GM12878 (cell line): ENCODE measurements at regions not wholly inside any gene's neighbourhood (a gene's known extent, or its start where the extent isn't known, plus 50 kb on each side); places are given as distances from the start of the nearest gene placed in this dataset.

Experiments
- ATAC-seq: fragments of 200-7000 bp; cut with Tn5 transposase; 3 replicates; pipeline ENCODE4 v1.9.1; 2020; ENCODE audit warnings: mild to moderate bottlenecking, moderate library complexity
- BruUV-seq: library from RNA; stranded (reverse); fragments of 400-500 nt; replicated peaks from 2 replicates; lab custom pipeline; 2021; lab: Mats Ljungman, UMichigan
- CTCF ChIA-PET: fragments of 300-600 bp; sonication (Branson Sonifier 250); formaldehyde crosslinking; extraction: SDS; loops from one replicate; lab custom pipeline; 2021; ENCODE audit warnings: inconsistent platforms; lab: Yijun Ruan, JAX
- POLR2A ChIA-PET: fragments of 350-600 bp; formaldehyde crosslinking; extraction: SDS; loops from one replicate; lab custom pipeline; 2021; ENCODE audit warnings: inconsistent platforms; lab: Charles Lee
- RAD21 ChIA-PET: fragments of 300-600 bp; sonication (Branson Sonifier 250); formaldehyde crosslinking; loops from one replicate; lab custom pipeline; 2023; ENCODE audit warnings: antibody characterized with exemption; ENCODE audit not compliant: unreplicated experiment; lab: Charles Lee
- SMC1A ChIA-PET: fragments of 300-600 bp; sonication (Branson Sonifier 250); formaldehyde crosslinking; loops from one replicate; lab custom pipeline; 2023; ENCODE audit not compliant: unreplicated experiment, uncharacterized antibody; lab: Charles Lee
- DNase-seq: peaks from one replicate; pipeline ENCODE4 v3.0.0-alpha.2; 2011; ENCODE audit warnings: low read depth, low spot score
- FAIRE-seq: peaks from 3 replicates; lab custom pipeline; 2011; peaks lifted over from hg19 to GRCh38; lab: Jason Lieb, UNC
- H2AFZ ChIP-seq: 2 replicates; pipeline ENCODE4 v1.6.0; 2011; ENCODE audit warnings: low read depth, low read length, control low read depth; ENCODE audit not compliant: control insufficient read depth
- H3K27ac ChIP-seq: 2 replicates; pipeline ENCODE4 v1.5.1; 2011; ENCODE audit warnings: control low read depth; ENCODE audit not compliant: control insufficient read depth, insufficient read depth
- H3K27me3 ChIP-seq, 2 experiments: replicated peaks in 1 of 2; 2 replicates each; pipeline versions ENCODE4 v1.6.0 to v1.6.1; 2011; ENCODE audit warnings: low read length in 1 of 2; ENCODE audit not compliant: control insufficient read depth in 2 of 2, insufficient read depth in 2 of 2
- H3K36me3 ChIP-seq, 2 experiments: 2 replicates each; pipeline ENCODE4 v1.5.1; 2011; ENCODE audit warnings: low read length in 1 of 2; ENCODE audit not compliant: control insufficient read depth in 2 of 2, insufficient read depth in 2 of 2
- H3K4me1 ChIP-seq: 2 replicates; pipeline ENCODE4 v1.6.1; 2011; ENCODE audit warnings: mild to moderate bottlenecking, low read length, moderate library complexity, mixed read lengths; ENCODE audit not compliant: control insufficient read depth, insufficient read depth
- H3K4me2 ChIP-seq: 2 replicates; pipeline ENCODE4 v1.6.0; 2011; ENCODE audit warnings: control low read depth; ENCODE audit not compliant: control insufficient read depth, insufficient read depth
- H3K4me3 ChIP-seq: fragments of 200-600 bp; sonication (generic); 2 replicates; pipeline ENCODE4 v1.5.1; 2016
- H3K79me2 ChIP-seq: 2 replicates; pipeline ENCODE4 v1.6.0; 2011; ENCODE audit warnings: low read length; ENCODE audit not compliant: control insufficient read depth, insufficient read depth
- H3K9ac ChIP-seq: 2 replicates; pipeline ENCODE4 v1.8.0; 2011; ENCODE audit warnings: low read length, control low read depth, mixed read lengths; ENCODE audit not compliant: control insufficient read depth, insufficient read depth
- H3K9me3 ChIP-seq: replicated peaks from 3 replicates; pipeline ENCODE4 v1.5.1; 2011; ENCODE audit warnings: mild to moderate bottlenecking, low read length; ENCODE audit not compliant: control insufficient read depth, insufficient read depth
- H4K20me1 ChIP-seq: 2 replicates; pipeline ENCODE4 v1.6.0; 2011; ENCODE audit not compliant: control insufficient read depth, insufficient read depth
- BCLAF1 ChIP-seq: fragments of 450-650 bp; IDR thresholded peaks from 2 replicates; pipeline ENCODE4 v1.6.1; 2017; ENCODE audit warnings: antibody characterized with exemption, mild to moderate bottlenecking, moderate library complexity
- CBFB ChIP-seq: IDR thresholded peaks from 2 replicates; pipeline ENCODE4 v1.6.1; 2016; ENCODE audit warnings: antibody characterized with exemption, low read depth
- E2F4 ChIP-seq: IDR thresholded peaks from 2 replicates; pipeline ENCODE4 v1.6.1; 2012; ENCODE audit warnings: low read depth, low read length, improper control_type of control experiment
- FOXK2 ChIP-seq: fragments of 450-650 bp; IDR thresholded peaks from 2 replicates; pipeline ENCODE4 v1.6.1; 2017; ENCODE audit warnings: mild to moderate bottlenecking, moderate library complexity
- HDGF ChIP-seq: fragments of 450-650 bp; IDR thresholded peaks from 2 replicates; pipeline ENCODE4 v1.6.1; 2016; ENCODE audit warnings: antibody characterized with exemption
- HSF1 ChIP-seq: fragments of 150-350 bp; IDR thresholded peaks from 2 replicates; pipeline ENCODE4 v1.6.1; 2014; ENCODE audit warnings: mild to moderate bottlenecking, low read depth, low read length
- NFIC ChIP-seq: IDR thresholded peaks from 2 replicates; pipeline ENCODE4 v1.6.1; 2012; ENCODE audit warnings: low read depth, mild to moderate bottlenecking, inconsistent platforms, low read length, moderate library complexity
- NRF1 ChIP-seq: conservative IDR thresholded peaks from 2 replicates; pipeline ENCODE4 v1.6.1; 2011; ENCODE audit warnings: mild to moderate bottlenecking, low read depth, low read length, improper control_type of control experiment
- PML ChIP-seq: IDR thresholded peaks from 2 replicates; pipeline ENCODE4 v1.6.1; 2012; ENCODE audit warnings: low read length, inconsistent platforms
- RB1 ChIP-seq: fragments of 450-650 bp; formaldehyde crosslinking; IDR thresholded peaks from 2 replicates; pipeline ENCODE4 v1.6.1; 2017; ENCODE audit warnings: mild to moderate bottlenecking, borderline replicate concordance
- RFX5 ChIP-seq: IDR thresholded peaks from 2 replicates; pipeline ENCODE4 v1.6.1; 2011; ENCODE audit warnings: low read depth, low read length, improper control_type of control experiment
- STAT1 ChIP-seq: fragments of 450-650 bp; conservative IDR thresholded peaks from 2 replicates; pipeline ENCODE4 v1.6.1; 2014; ENCODE audit warnings: antibody characterized with exemption, mild to moderate bottlenecking
- STAT3 ChIP-seq: IDR thresholded peaks from 2 replicates; pipeline ENCODE4 v1.6.1; 2011; ENCODE audit warnings: low read depth, low read length, improper control_type of control experiment
- SUPT20H ChIP-seq: IDR thresholded peaks from 2 replicates; pipeline ENCODE4 v1.6.1; 2011; ENCODE audit warnings: low read depth, mild to moderate bottlenecking, low read length, moderate library complexity, borderline replicate concordance; ENCODE audit not compliant: control insufficient read depth
- ZNF384 ChIP-seq: IDR thresholded peaks from 2 replicates; pipeline ENCODE4 v1.6.1; 2012; ENCODE audit warnings: low read depth, mild to moderate bottlenecking, low read length, improper control_type of control experiment, borderline replicate concordance
- WGBS: methylation state at CpG from one replicate; pipeline ENCODE4 v1.1.6; 2016; ENCODE audit warnings: low lambda C conversion rate; ENCODE audit not compliant: insufficient replicate concordance, insufficient coverage; ENCODE audit errors: missing lambda C conversion rate; 5-methylcytosine and 5-hydroxymethylcytosine counted together
- in situ Hi-C: fragments of 300-500 bp; cut with MboI; formaldehyde crosslinking; loops from 9 replicates; pipeline ENCODE4 v1.14.3; 2018; ENCODE audit warnings: mixed read lengths
- intact Hi-C: fragments of 100-400 bp; cut with micrococcal nuclease; formaldehyde crosslinking; loops from one replicate; pipeline ENCODE4 v1.14.2; 2022; ENCODE audit not compliant: unreplicated experiment

GRCh38 chr14:101082436-101083384 is 179.2 kb upstream of the RTL1 start:
- ChIA-PET CTCF (no interaction called here), RAD21 (no interaction called here), POLR2A (no interaction called here), SMC1A (no interaction called here)
- in situ Hi-C loops (no loop called here), intact Hi-C loops (no loop called here)
- no peak overlapping the region for H2AFZ ChIP-seq
- H3K27me3 ChIP-seq, result no peaks in the 10 kb centered on the region
- WGBS, result 18% methylated on average over 10 of the region's 10 CpGs
- no peak overlapping the region for H3K9ac ChIP-seq
- TF ChIP-seq PML, result no peak
- no peak for TF ChIP-seq CBFB
- TF ChIP-seq HDGF, result no peak
- TF ChIP-seq E2F4, result no peak
- no peak for TF ChIP-seq BCLAF1
- TF ChIP-seq HSF1, result no peak
- TF ChIP-seq NRF1, result no peak
- no peak for TF ChIP-seq RB1
- TF ChIP-seq NFIC, result no peak
- no peak for TF ChIP-seq STAT3
- no peak for TF ChIP-seq FOXK2
- TF ChIP-seq STAT1, result no peak
- TF ChIP-seq RFX5, result no peak
- TF ChIP-seq SUPT20H, result no peak
- no peak for TF ChIP-seq ZNF384
- no TSS peak for BruUV-seq
- no peak overlapping the region for H3K4me2 ChIP-seq
- FAIRE-seq, result no peak
- H3K79me2 ChIP-seq, result no peaks in the 10 kb centered on the region
- H3K4me3 ChIP-seq, result no peak overlapping the region
- H3K9me3 ChIP-seq, result no peaks in the 10 kb centered on the region
- no peaks in the 10 kb centered on the region for H4K20me1 ChIP-seq
- no peaks in the 10 kb centered on the region for H3K4me1 ChIP-seq
- no peak for ATAC-seq
- no peak overlapping the region for H3K27ac ChIP-seq
- no peak for DNase-seq
- no peaks in the 10 kb centered on the region for H3K36me3 ChIP-seq
